GM23338 (cell line): ENCODE measurements at regions not wholly inside any gene's neighbourhood (a gene's known extent, or its start where the extent isn't known, plus 50 kb on each side); places are given as distances from the start of the nearest gene placed in this dataset.

Source experiments
- ATAC-seq: fragments of 200-7000 bp; cut with Tn5 transposase; 3 replicates; pipeline ENCODE4 v1.9.1; 2020
- DNase-seq: peaks from one replicate; pipeline ENCODE4 v3.0.0-alpha.2; 2015; ENCODE audit warnings: low spot score
- H2AFZ ChIP-seq: fragments of 200-600 bp; sonication (generic); 2 replicates; pipeline ENCODE4 v1.8.0; 2016; ENCODE audit warnings: antibody characterized with exemption, mild to moderate bottlenecking, moderate library complexity
- H3F3A ChIP-seq: fragments of 200-600 bp; sonication (generic); replicated peaks from 2 replicates; pipeline ENCODE4 v1.8.0; 2017; ENCODE audit warnings: antibody characterized with exemption, mixed run types, low read depth
- H3K27ac ChIP-seq: fragments of 200-600 bp; sonication (generic); 2 replicates; pipeline ENCODE4 v1.6.1; 2016; ENCODE audit warnings: low read depth
- H3K27me3 ChIP-seq: fragments of 200-600 bp; sonication (generic); 2 replicates; pipeline ENCODE4 v1.8.0; 2016; ENCODE audit warnings: mild to moderate bottlenecking, mixed run types, moderate library complexity; ENCODE audit not compliant: insufficient read depth
- H3K36me3 ChIP-seq: fragments of 200-600 bp; sonication (generic); 2 replicates; pipeline ENCODE4 v1.8.0; 2016; ENCODE audit warnings: mild to moderate bottlenecking; ENCODE audit not compliant: insufficient read depth
- H3K4me1 ChIP-seq: fragments of 200-600 bp; sonication (generic); 2 replicates; pipeline ENCODE4 v1.8.0; 2016; ENCODE audit warnings: mild to moderate bottlenecking, moderate library complexity; ENCODE audit not compliant: insufficient read depth
- H3K4me2 ChIP-seq: fragments of 200-600 bp; sonication (generic); 2 replicates; pipeline ENCODE4 v1.7.1; 2017; ENCODE audit warnings: mixed run types
- H3K4me3 ChIP-seq: fragments of 200-600 bp; sonication (generic); 2 replicates; pipeline ENCODE4 v1.6.1; 2016; ENCODE audit warnings: mixed run types
- H3K79me2 ChIP-seq: fragments of 200-600 bp; sonication (generic); replicated peaks from 2 replicates; pipeline ENCODE4 v1.8.0; 2017; ENCODE audit warnings: mild to moderate bottlenecking; ENCODE audit not compliant: insufficient read depth
- H3K9me2 ChIP-seq: fragments of 200-600 bp; sonication (generic); 2 replicates; pipeline ENCODE4 v1.8.0; 2017; ENCODE audit not compliant: insufficient read depth
- H4K20me1 ChIP-seq: fragments of 200-600 bp; sonication (generic); replicated peaks from 2 replicates; pipeline ENCODE4 v1.8.0; 2017; ENCODE audit warnings: mild to moderate bottlenecking; ENCODE audit not compliant: insufficient read depth
- H3K27ac Mint-ChIP-seq: 2 replicates; pipeline ENCODE4 v1.8.0; 2020; ENCODE audit warnings: inconsistent platforms, mild to moderate bottlenecking, moderate library complexity, mixed read lengths
- H3K27me3 Mint-ChIP-seq: 3 replicates; pipeline ENCODE4 v1.8.0; 2022; ENCODE audit warnings: low read depth, mild to moderate bottlenecking, moderate library complexity, mixed read lengths, inconsistent platforms; ENCODE audit not compliant: insufficient read depth, poor library complexity
- H3K36me3 Mint-ChIP-seq: 3 replicates; pipeline ENCODE4 v1.8.0; 2021; ENCODE audit warnings: low read depth, mild to moderate bottlenecking, inconsistent platforms, moderate library complexity, mixed read lengths
- H3K4me1 Mint-ChIP-seq: 3 replicates; pipeline ENCODE4 v1.8.0; 2020; ENCODE audit warnings: mild to moderate bottlenecking, inconsistent platforms, mixed read lengths
- H3K4me3 Mint-ChIP-seq: 3 replicates; pipeline ENCODE4 v1.8.0; 2021; ENCODE audit warnings: moderate library complexity, mild to moderate bottlenecking, inconsistent platforms, mixed read lengths
- H3K9me3 Mint-ChIP-seq: 3 replicates; pipeline ENCODE4 v1.8.0; 2020; ENCODE audit warnings: moderate library complexity, mild to moderate bottlenecking, inconsistent platforms, mixed read lengths
- CREB1 ChIP-seq: fragments of 250-450 bp; sonication (Bioruptor Pico); IDR thresholded peaks from 2 replicates; pipeline ENCODE4 v1.5.0; 2020; ENCODE audit warnings: low read depth, mild to moderate bottlenecking, moderate library complexity
- CTCF ChIP-seq, 2 experiments: fragments of 200-600 bp in 1 of 2; sonication (generic) in 1 of 2; conservative IDR thresholded peaks; 2 replicates each; pipeline versions ENCODE4 v1.5.1 to v1.6.1; 2016 to 2017; ENCODE audit warnings: antibody characterized with exemption in 2 of 2, low read depth in 2 of 2, mild to moderate bottlenecking in 2 of 2, moderate library complexity in 1 of 2
- ETS1 ChIP-seq: IDR thresholded peaks from 2 replicates; pipeline ENCODE4 v1.6.1; 2016; ENCODE audit warnings: antibody characterized with exemption
- EZH2 ChIP-seq: fragments of 200-600 bp; sonication (generic); IDR thresholded peaks from one replicate; pipeline ENCODE4 v1.8.0; 2017; ENCODE audit warnings: antibody characterized with exemption, mild to moderate bottlenecking, low read depth; ENCODE audit not compliant: unreplicated experiment
- EZH2phosphoT487 ChIP-seq: fragments of 200-600 bp; sonication (generic); IDR thresholded peaks from one replicate; pipeline ENCODE4 v1.8.1; 2018; ENCODE audit warnings: antibody characterized with exemption; ENCODE audit not compliant: unreplicated experiment
- JUNB ChIP-seq: IDR thresholded peaks from one replicate; pipeline ENCODE4 v1.6.1; 2016; ENCODE audit warnings: antibody characterized with exemption; ENCODE audit not compliant: unreplicated experiment
- POLR2AphosphoS5 ChIP-seq: IDR thresholded peaks from 2 replicates; pipeline ENCODE4 v1.6.1; 2016; ENCODE audit warnings: antibody characterized with exemption, low read depth
- STAT1 ChIP-seq: IDR thresholded peaks from one replicate; pipeline ENCODE4 v1.6.1; 2016; ENCODE audit warnings: antibody characterized with exemption; ENCODE audit not compliant: unreplicated experiment
- ZNF331 ChIP-seq: fragments of 250-450 bp; sonication (Bioruptor Pico); IDR thresholded peaks from 2 replicates; pipeline ENCODE4 v1.5.0; 2020; ENCODE audit warnings: low read depth, mild to moderate bottlenecking, moderate library complexity
- ZNF462 ChIP-seq: fragments of 250-450 bp; sonication (Bioruptor Pico); IDR thresholded peaks from 2 replicates; pipeline ENCODE4 v1.5.0; 2020; ENCODE audit warnings: mild to moderate bottlenecking, moderate library complexity

GRCh38 chr2:11955884-11956291 lies 209.5 kb downstream of the LPIN1 start:
- Histone ChIP-seq H3K4me3 (no peak overlapping the region), H4K20me1 (no peaks in the 10 kb centered on the region), H3K27me3 (no peaks in the 10 kb centered on the region), H3K27ac (no peak overlapping the region), H3K4me1 (no peaks in the 10 kb centered on the region), H3K79me2 (no peaks in the 10 kb centered on the region), H3K36me3 (no peaks in the 10 kb centered on the region), H3K9me2 (no peaks in the 10 kb centered on the region), H3F3A (no peaks in the 10 kb centered on the region), H2AFZ (peak overlapping the region; percentile 32; the same call in 1 of the 2 replicates), H3K4me2 (no peak overlapping the region)
- ATAC-seq = no peak
- H3K27me3 Mint-ChIP-seq = no peaks in the 10 kb centered on the region
- TF ChIP-seq ZNF462 (CRISPR knock-in tag) = no peak
- no peak for TF ChIP-seq ZNF331 (CRISPR knock-in tag)
- no peaks in the 10 kb centered on the region for H3K9me3 Mint-ChIP-seq
- DNase-seq = no peak
- no peaks in the 10 kb centered on the region for H3K36me3 Mint-ChIP-seq
- H3K4me3 Mint-ChIP-seq = no peak overlapping the region
- no peaks in the 10 kb centered on the region for H3K4me1 Mint-ChIP-seq
- H3K27ac Mint-ChIP-seq = no peak overlapping the region

GRCh38 chr2:11962707-11963328 lies 216.4 kb downstream of the LPIN1 start:
- H3K4me3 Mint-ChIP-seq = no peak overlapping the region
- Histone ChIP-seq H3K79me2 (no peaks in the 10 kb centered on the region), H3K27me3 (no peaks in the 10 kb centered on the region), H3K4me3 (no peak overlapping the region), H2AFZ (peak overlapping the region; percentile 86), H3F3A (no peaks in the 10 kb centered on the region), H4K20me1 (no peaks in the 10 kb centered on the region), H3K4me1 (no peaks in the 10 kb centered on the region), H3K36me3 (no peaks in the 10 kb centered on the region), H3K4me2 (no peak overlapping the region), H3K27ac (no peak overlapping the region), H3K9me2 (no peaks in the 10 kb centered on the region)
- H3K4me1 Mint-ChIP-seq = no peaks in the 10 kb centered on the region
- H3K27me3 Mint-ChIP-seq = no peaks in the 10 kb centered on the region
- ATAC-seq (no peak), DNase-seq (no peak)
- H3K36me3 Mint-ChIP-seq = no peaks in the 10 kb centered on the region
- no peaks in the 10 kb centered on the region for H3K9me3 Mint-ChIP-seq
- H3K27ac Mint-ChIP-seq = no peak overlapping the region
- TF ChIP-seq CTCF (conservative IDR thresholded peaks at IDR 0.05; ENCODE audit: low read depth in 2 of 2) (no peak), EZH2phosphoT487 (no peak), ETS1 (no peak), STAT1 (no peak), JUNB (no peak), CREB1 (no peak), POLR2AphosphoS5 (no peak), EZH2 (no peak)
